GM12864 (cell line): ENCODE measurements at regions not wholly inside any gene's neighbourhood (a gene's known extent, or its start where the extent isn't known, plus 50 kb on each side); places are given as distances from the start of the nearest gene placed in this dataset.
A peak's percentile ranks its signal among the peaks of the same experiment; 100 is the strongest.
"Not testable (repeated sequence)": the region's sequence is repeated elsewhere in the genome, so short reads cannot be mapped to it uniquely, and the experiment has no call there.

ENCODE experiments used
- DNase-seq: peaks from one replicate; pipeline ENCODE4 v3.0.0-alpha.2; 2011; ENCODE audit warnings: low read depth
- H3K4me3 ChIP-seq: 2 replicates; pipeline ENCODE4 v1.5.1; 2011; ENCODE audit warnings: mild to moderate bottlenecking, low read depth, low read length, control low read depth
- CTCF ChIP-seq: IDR thresholded peaks from 2 replicates; pipeline ENCODE4 v1.5.1; 2011; ENCODE audit warnings: low read depth, mild to moderate bottlenecking, moderate library complexity, low read length, control low read depth, inconsistent platforms; ENCODE audit errors: missing control alignments

GRCh38 chr14:105968291-105968690 lies 441.9 kb downstream of the TMEM121 start:
- no peak for TF ChIP-seq CTCF

DNA sequence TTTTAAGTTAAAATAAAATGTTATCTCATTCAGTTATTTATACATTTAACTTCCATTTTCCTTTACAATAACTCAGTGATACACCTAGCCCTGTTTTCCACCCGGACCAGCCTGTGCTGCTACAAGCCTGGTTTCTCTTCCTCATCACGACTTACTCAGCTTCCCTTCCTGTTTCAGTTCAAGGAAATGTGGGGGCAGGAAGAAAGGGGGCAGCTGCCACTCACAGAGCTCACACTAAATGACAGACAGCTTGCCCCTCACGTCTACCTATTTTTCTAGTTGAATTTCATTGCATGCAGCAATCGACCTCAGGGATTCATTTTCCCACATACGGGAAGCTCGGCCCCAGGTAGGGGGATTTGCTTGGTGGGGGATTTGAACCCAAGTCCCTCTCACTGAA lies 442.6 kb downstream of the TMEM121 start:
- DNase-seq, H3K4me3 ChIP-seq: not testable (repeated sequence)

More at GRCh38 chr14:105968291-105968690, 441.9 kb downstream of the TMEM121 start:
- DNase-seq, result no peak
- H3K4me3 ChIP-seq, result no peak overlapping the region

- not testable (repeated sequence) for H3K4me3 ChIP-seq, DNase-seq
Observed at GRCh38 chr14:105970821-105971220, 444.4 kb downstream of the TMEM121 start.

DNA sequence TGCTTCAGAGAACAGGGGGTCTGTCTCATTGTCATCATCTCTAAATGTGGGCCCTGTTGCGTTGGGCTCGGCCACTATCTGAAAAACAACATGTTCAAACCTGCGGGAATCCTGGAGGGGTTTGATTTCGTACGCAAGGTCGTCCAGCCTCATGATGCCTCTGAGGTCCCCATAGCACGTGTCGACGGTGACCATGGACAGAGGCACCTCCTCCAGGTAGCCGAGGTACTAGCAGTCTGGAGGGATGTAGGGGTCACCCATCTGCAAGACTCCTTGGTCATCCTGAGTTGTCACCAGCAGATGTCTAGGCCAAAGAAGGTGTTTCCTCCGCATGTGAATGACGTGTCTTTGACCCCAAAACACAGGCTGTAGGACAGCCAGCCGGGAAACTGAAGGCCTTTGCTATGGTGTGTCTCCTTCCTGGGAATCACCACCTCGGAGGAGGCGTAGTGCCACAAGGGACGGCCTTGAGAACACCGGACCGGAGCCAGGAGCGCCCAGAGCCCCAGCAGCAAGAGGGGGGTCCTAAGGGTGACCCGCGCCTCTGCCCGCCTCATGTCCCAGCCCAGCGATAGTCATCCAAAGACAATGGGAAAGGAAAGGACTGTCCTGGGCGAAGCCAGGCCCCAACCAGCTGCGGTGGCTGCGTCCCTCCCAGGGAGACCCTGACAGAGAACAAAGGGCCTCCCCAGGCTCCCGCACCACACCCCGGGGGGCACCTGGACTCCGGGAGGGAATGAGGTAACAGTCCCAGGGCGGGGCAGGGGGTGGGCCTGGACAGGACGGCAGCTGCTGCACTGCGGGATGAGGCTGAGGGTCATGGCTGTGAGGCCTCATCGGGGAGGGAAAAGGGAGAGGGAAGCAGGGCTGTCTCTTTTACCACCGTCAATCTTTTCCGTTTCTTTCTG lies 445.5 kb downstream of the TMEM121 start:
- DNase-seq, result no peak
- TF ChIP-seq CTCF, result no peak
- no peak overlapping the region for H3K4me3 ChIP-seq

- no peak for DNase-seq
- TF ChIP-seq CTCF, result peak; percentile 53
- H3K4me3 ChIP-seq, result no peak overlapping the region
Observed at GRCh38 chr14:105974902-105975301, 448.5 kb downstream of the TMEM121 start.

- H3K4me3 ChIP-seq, result no peak overlapping the region
- DNase-seq, result no peak
- TF ChIP-seq CTCF, result no peak
Observed at GRCh38 chr14:105978618-105979295, 452.4 kb downstream of the TMEM121 start.

DNA sequence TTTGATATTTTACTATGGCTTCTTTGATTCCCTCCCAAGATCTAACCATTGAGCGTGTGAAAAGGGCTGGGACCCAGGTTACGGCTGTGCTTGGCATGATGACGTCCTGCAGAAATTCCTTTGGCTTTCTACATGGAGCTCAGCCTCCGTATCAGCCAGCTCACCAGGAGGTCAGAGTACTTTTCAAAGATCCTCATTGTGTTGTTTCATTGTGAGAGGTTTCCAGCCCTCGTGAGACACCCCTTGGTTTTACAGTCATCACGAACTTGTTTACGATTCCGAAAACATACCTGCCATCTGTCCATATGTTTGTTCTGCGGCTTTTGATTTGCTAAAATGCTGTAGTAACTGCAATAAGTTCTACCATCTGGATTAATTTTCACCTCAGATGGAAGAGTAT lies 453.1 kb downstream of the TMEM121 start:
- no peak for DNase-seq
- no peak for TF ChIP-seq CTCF

GRCh38 chr14:105980224-105980623 lies 453.8 kb downstream of the TMEM121 start:
- no peak for DNase-seq
- no peak overlapping the region for H3K4me3 ChIP-seq
- TF ChIP-seq CTCF, result no peak

More for the DNA sequence above, 453.1 kb downstream of the TMEM121 start:
- H3K4me3 ChIP-seq, result no peak overlapping the region

DNA sequence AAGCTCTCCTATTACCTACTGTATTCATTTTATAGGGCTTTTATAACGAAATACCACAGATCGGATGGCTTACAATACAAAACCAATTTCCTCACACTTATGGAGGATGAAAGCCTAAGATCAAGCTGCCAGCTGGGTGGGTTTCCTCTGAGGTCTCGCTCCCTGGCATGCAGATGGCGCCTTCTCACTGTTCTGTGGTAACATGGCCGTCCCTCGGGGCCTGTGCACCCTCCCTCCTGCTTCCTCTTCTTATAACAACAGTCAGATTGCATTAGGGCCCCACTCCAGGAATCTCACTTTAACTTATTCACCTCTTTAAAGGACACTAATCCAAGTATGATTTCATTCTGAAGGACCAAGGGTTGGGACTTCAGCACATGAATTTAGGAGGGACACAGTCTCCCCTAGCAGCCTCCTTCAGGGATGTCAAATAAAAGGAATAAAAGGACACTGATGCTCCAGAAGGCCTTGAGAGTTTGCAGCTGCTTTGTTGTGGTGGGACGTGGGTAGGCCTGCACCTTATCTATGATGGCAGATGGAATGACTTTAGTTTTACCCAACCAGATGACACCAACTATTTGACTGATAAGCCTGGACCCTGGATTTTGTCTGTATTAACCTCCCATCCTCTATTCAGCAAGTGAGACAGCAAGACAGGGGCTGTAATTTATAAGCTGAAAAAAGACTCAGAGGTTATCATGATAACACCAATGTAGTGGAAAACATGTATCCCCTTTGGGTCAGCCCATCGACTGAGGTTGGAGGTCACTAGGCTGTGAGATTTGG lies 455.3 kb downstream of the TMEM121 start:
- DNase-seq, H3K4me3 ChIP-seq: not testable (repeated sequence)
